ENCODE measurements at regions not wholly inside any gene's neighbourhood (a gene's known extent, or its start where the extent isn't known, plus 50 kb on each side); places are given as distances from the start of the nearest gene placed in this dataset.

- TF ChIP-seq, protein P1, sequence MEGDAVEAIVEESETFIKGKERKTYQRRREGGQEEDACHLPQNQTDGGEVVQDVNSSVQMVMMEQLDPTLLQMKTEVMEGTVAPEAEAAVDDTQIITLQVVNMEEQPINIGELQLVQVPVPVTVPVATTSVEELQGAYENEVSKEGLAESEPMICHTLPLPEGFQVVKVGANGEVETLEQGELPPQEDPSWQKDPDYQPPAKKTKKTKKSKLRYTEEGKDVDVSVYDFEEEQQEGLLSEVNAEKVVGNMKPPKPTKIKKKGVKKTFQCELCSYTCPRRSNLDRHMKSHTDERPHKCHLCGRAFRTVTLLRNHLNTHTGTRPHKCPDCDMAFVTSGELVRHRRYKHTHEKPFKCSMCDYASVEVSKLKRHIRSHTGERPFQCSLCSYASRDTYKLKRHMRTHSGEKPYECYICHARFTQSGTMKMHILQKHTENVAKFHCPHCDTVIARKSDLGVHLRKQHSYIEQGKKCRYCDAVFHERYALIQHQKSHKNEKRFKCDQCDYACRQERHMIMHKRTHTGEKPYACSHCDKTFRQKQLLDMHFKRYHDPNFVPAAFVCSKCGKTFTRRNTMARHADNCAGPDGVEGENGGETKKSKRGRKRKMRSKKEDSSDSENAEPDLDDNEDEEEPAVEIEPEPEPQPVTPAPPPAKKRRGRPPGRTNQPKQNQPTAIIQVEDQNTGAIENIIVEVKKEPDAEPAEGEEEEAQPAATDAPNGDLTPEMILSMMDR (IDR thresholded peaks at IDR 0.05), result no peak
- Histone ChIP-seq H3K27ac (no peak overlapping the region), H3K4me1 (ENCODE audit: control insufficient read depth in 1 of 2, insufficient read depth in 1 of 2, low read depth in 1 of 2, low read length in 1 of 2) (no peaks in the 10 kb centered on the region), H3K36me3 (no peaks in the 10 kb centered on the region), H3K4me3 (ENCODE audit: low read depth in 1 of 2, low read length in 1 of 2) (no peak overlapping the region), H3K9me3 (no peaks in the 10 kb centered on the region), H3K27me3 (no peaks in the 10 kb centered on the region)
These were observed 490.8 kb downstream of the SOX5 start for GRCh38 chr12:23458640-23459039.

DNA sequence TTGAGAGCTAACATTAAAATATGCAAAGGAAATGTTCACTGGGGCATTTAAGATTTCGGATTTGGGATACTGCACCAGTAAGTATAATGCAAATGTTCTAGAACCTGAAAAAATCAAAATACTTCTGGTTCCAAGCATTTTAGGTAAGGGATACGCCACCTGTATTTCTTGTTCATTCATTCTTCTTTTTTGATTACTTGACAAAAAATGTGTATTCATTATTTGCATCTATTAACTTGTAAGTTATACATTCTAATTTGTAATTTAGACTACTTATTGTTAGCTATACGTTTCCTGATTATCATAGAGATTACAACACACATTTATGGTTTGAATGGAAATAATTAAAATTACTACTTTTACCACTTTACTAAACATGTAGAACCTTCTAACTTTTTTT is 486.9 kb downstream of the SOX5 start:
- H3K36me3 ChIP-seq, result no peaks in the 10 kb centered on the region
- H3K27me3 ChIP-seq, result no peaks in the 10 kb centered on the region
- no peaks in the 10 kb centered on the region for H3K4me1 ChIP-seq (ENCODE audit: control insufficient read depth in 1 of 2, insufficient read depth in 1 of 2, low read depth in 1 of 2, low read length in 1 of 2)
- TF ChIP-seq, protein P1 (IDR thresholded peaks at IDR 0.05), result no peak
- H3K4me3 ChIP-seq (ENCODE audit: low read depth in 1 of 2, low read length in 1 of 2), result no peak overlapping the region
- H3K9me3 ChIP-seq, result no peaks in the 10 kb centered on the region
- H3K27ac ChIP-seq, result no peak overlapping the region

DNA sequence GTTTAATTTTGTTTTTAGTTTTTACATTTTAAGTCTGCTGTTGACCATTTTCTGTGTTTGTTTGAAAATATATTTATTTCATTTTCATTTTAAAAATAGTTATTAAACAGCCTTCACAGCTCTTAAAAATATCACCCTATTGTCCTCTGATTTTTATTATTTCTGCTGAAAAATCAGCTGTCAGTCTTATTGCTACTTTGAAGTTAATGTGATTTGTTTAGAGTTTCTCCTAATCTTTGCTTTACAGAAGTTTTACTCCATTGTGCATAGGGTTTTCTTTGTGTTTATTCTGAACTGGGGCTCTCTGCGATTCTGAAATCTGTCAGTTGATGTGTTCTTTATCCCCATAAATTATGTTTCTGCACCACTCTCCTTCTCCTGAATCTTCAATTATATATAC is 486.3 kb downstream of the SOX5 start:
- no peak overlapping the region for H3K4me3 ChIP-seq (ENCODE audit: low read depth in 1 of 2, low read length in 1 of 2)
- H3K27me3 ChIP-seq, result no peaks in the 10 kb centered on the region
- no peak overlapping the region for H3K27ac ChIP-seq
- no peaks in the 10 kb centered on the region for H3K4me1 ChIP-seq (ENCODE audit: control insufficient read depth in 1 of 2, insufficient read depth in 1 of 2, low read depth in 1 of 2, low read length in 1 of 2)
- no peaks in the 10 kb centered on the region for H3K36me3 ChIP-seq
- H3K9me3 ChIP-seq, result no peaks in the 10 kb centered on the region
- TF ChIP-seq, protein P1 (IDR thresholded peaks at IDR 0.05), result no peak

GRCh38 chr12:23464241-23464812 is 485.1 kb downstream of the SOX5 start:
- Histone ChIP-seq H3K9me3 (no peaks in the 10 kb centered on the region), H3K4me3 (ENCODE audit: low read depth in 1 of 2, low read length in 1 of 2) (no peak overlapping the region), H3K27ac (no peak overlapping the region), H3K4me1 (ENCODE audit: control insufficient read depth in 1 of 2, insufficient read depth in 1 of 2, low read depth in 1 of 2, low read length in 1 of 2) (no peaks in the 10 kb centered on the region), H3K27me3 (no peaks in the 10 kb centered on the region), H3K36me3 (no peaks in the 10 kb centered on the region)
- TF ChIP-seq, protein P1 (IDR thresholded peaks at IDR 0.05), result no peak

- Histone ChIP-seq H3K4me3 (ENCODE audit: low read depth in 1 of 2, low read length in 1 of 2) (no peak overlapping the region), H3K9me3 (no peaks in the 10 kb centered on the region), H3K27me3 (no peaks in the 10 kb centered on the region), H3K36me3 (no peaks in the 10 kb centered on the region), H3K27ac (no peak overlapping the region), H3K4me1 (ENCODE audit: control insufficient read depth in 1 of 2, insufficient read depth in 1 of 2, low read depth in 1 of 2, low read length in 1 of 2) (no peaks in the 10 kb centered on the region)
- TF ChIP-seq, protein P1 (IDR thresholded peaks at IDR 0.05), result no peak
These were observed 477.0 kb downstream of the SOX5 start for GRCh38 chr12:23472329-23472971.

Data from neutrophil (primary cell).